ENCODE measurements at regions not wholly inside any gene's neighbourhood (a gene's known extent, or its start where the extent isn't known, plus 50 kb on each side); places are given as distances from the start of the nearest gene placed in this dataset.
"Not testable (repeated sequence)": the region's sequence is repeated elsewhere in the genome, so short reads cannot be mapped to it uniquely, and the experiment has no call there.

- DNase-seq, result no peak
Observed at GRCh38 chr14:52202151-52202550, 65.3 kb upstream of the PTGDR start.

- DNase-seq, result no peak
Observed at GRCh38 chr14:52190337-52190931, 77.1 kb upstream of the PTGDR start.

- DNase-seq, result no peak
Observed at GRCh38 chr14:52189325-52189724, 78.2 kb upstream of the PTGDR start.

GRCh38 chr14:52188381-52188780 is 79.1 kb upstream of the PTGDR start:
- DNase-seq, result peak; percentile 2

- DNase-seq, result no peak
Observed at GRCh38 chr14:52185178-52185577, 82.3 kb upstream of the PTGDR start.

- DNase-seq, result no peak
Observed at GRCh38 chr14:52182853-52183252, 84.6 kb upstream of the PTGDR start.

GRCh38 chr14:52179141-52179790 is 88.2 kb upstream of the PTGDR start:
- DNase-seq, result no peak

- no peak for DNase-seq
Observed at GRCh38 chr14:52175982-52176502, 91.5 kb upstream of the PTGDR start.

GRCh38 chr14:52171932-52172331 is 95.6 kb upstream of the PTGDR start:
- not testable (repeated sequence) for DNase-seq

GRCh38 chr14:52166822-52167221 is 98.0 kb upstream of the NID2 start:
- DNase-seq, result no peak

- no peak for DNase-seq
Observed at GRCh38 chr14:52155651-52156213, 86.9 kb upstream of the NID2 start.

GRCh38 chr14:52154992-52155650 is 86.3 kb upstream of the NID2 start:
- no peak for DNase-seq

- DNase-seq, result no peak
Observed at GRCh38 chr14:52153939-52154338, 85.1 kb upstream of the NID2 start.

GRCh38 chr14:52150162-52150561 is 81.3 kb upstream of the NID2 start:
- no peak for DNase-seq

GRCh38 chr14:52148371-52148770 is 79.5 kb upstream of the NID2 start:
- no peak for DNase-seq

GRCh38 chr14:52146504-52146903 is 77.6 kb upstream of the NID2 start:
- DNase-seq, result no peak

GRCh38 chr14:52144099-52144498 is 75.2 kb upstream of the NID2 start:
- not testable (repeated sequence) for DNase-seq

- DNase-seq, result no peak
Observed at GRCh38 chr14:52142504-52142903, 73.6 kb upstream of the NID2 start.

- DNase-seq, result peak; percentile 94
Observed at GRCh38 chr14:52131640-52132320, 62.9 kb upstream of the NID2 start.

GRCh38 chr14:52129721-52130120 is 60.9 kb upstream of the NID2 start:
- no peak for DNase-seq

- DNase-seq, result no peak
Observed at GRCh38 chr14:52125885-52126284, 57.0 kb upstream of the NID2 start.

GRCh38 chr14:52124791-52125684 is 56.2 kb upstream of the NID2 start:
- peak; percentile 80 for DNase-seq

Measured in EL (cell line).